Midbrain (tissue), 1 donor: ENCODE measurements at regions not wholly inside any gene's neighbourhood (a gene's known extent, or its start where the extent isn't known, plus 50 kb on each side); places are given as distances from the start of the nearest gene placed in this dataset.
"Not testable (repeated sequence)": the region's sequence is repeated elsewhere in the genome, so short reads cannot be mapped to it uniquely, and the experiment has no call there.

Experiments used
- DNase-seq: peaks from one replicate; lab custom pipeline; 2025; lab: John Stamatoyannopoulos, UW

DNA sequence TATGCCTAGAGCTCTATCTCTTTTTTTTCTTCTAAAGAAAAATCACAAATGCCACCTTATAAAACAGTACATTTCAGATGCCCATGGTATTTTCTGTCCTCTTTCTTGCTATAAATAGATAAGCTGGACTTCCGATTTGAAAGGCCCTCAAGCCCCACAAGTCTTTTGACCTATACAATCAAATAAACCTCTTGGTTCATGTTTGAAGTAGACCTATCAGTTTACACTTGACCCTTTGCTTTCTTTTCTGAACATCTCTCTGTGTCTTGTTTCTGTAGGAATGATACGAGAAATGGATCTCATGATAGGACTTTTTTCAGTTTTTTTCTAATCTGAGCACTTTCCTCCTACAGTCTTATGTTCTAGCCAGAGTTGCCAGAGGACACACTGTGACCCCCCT lies 327.2 kb downstream of the SOX9 start:
- no peak for DNase-seq

GRCh38 chr17:72452286-72453173 lies 331.7 kb downstream of the SOX9 start:
- no peak for DNase-seq

DNA sequence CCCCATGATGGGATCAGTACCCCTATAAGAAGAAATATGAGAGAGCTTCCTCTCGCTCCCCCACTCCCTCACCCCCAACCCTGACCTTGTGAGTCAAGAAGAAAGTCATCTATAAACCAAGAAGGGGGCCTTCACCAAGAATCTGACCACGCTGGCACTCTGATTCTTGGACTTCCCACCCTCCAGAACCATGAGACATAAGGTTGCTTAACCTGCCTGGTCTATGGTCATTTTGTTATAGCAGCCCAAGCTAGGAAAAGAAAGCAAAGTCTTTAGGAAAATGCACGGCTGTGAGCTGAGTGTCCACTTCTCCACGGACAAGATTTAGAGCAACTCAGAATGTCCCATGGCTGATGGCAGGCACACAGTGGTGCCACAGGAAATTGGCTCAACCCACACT lies 333.5 kb downstream of the SOX9 start:
- DNase-seq: no peak

GRCh38 chr17:72455562-72455961 lies 334.7 kb downstream of the SOX9 start:
- no peak for DNase-seq

DNA sequence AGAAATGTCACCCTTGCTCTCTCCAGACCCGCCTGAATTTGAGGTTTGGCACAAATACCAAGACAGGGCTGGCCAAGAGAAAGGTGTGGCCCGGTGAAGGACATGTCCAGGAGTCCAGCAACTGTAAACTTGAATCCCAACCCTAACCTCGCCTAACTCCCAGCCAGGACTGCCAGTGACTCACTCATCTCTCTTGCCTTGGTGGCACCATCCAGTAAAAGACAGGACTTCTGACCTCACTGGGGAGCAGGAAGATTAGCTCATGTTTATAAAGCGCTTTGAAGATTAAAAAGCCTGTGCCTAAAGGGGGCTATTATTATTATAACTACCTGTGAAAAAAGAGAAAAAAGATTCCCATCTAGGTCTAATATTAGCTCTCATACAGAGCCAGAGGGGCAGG lies 335.3 kb downstream of the SOX9 start:
- DNase-seq: no peak

GRCh38 chr17:72457712-72458111 lies 336.9 kb downstream of the SOX9 start:
- no peak for DNase-seq

GRCh38 chr17:72458301-72458700 lies 337.5 kb downstream of the SOX9 start:
- DNase-seq: no peak

GRCh38 chr17:72460711-72461110 lies 339.9 kb downstream of the SOX9 start:
- DNase-seq: no peak

DNA sequence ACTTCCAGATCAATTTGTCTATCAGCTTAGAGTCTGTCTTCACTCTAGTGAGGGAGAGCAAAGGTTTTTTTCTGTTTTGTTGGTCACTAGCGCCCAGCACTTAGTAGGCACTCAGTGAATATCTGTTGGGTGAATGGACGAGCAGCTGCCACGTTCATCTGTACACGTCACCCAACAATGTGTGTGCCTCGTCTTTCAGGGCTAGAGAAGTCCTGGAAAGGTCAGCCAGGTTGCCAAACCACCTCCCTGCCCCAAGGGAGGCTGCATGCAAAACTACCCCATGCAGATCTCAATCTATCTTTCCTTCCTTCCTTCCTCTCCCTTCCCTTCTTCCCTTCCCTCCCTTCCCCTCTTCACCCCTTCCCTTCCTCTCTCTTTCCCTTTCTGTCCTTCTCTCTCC lies 340.9 kb downstream of the SOX9 start:
- no peak for DNase-seq

- DNase-seq: no peak
Measured at GRCh38 chr17:72462407-72462806, 341.6 kb downstream of the SOX9 start.

DNA sequence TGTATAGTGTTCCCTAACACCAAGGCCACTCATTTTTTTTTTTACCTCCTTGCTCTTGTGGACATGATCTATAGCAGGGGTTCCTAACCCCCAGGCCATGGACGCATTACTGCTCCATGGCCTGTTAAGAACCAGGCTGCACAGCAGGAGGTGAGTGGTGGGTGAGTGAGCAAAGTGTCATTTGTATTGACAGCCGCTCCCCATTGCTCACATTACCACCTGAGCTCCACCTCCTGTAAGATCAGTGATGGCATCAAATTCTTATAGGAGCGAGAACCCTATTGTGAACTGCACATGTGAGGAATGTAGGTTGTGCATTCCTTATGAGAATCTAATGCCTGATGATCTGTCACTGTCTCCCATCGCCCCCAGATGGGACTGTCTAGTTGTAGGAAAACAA lies 342.0 kb downstream of the SOX9 start:
- DNase-seq: no peak

DNA sequence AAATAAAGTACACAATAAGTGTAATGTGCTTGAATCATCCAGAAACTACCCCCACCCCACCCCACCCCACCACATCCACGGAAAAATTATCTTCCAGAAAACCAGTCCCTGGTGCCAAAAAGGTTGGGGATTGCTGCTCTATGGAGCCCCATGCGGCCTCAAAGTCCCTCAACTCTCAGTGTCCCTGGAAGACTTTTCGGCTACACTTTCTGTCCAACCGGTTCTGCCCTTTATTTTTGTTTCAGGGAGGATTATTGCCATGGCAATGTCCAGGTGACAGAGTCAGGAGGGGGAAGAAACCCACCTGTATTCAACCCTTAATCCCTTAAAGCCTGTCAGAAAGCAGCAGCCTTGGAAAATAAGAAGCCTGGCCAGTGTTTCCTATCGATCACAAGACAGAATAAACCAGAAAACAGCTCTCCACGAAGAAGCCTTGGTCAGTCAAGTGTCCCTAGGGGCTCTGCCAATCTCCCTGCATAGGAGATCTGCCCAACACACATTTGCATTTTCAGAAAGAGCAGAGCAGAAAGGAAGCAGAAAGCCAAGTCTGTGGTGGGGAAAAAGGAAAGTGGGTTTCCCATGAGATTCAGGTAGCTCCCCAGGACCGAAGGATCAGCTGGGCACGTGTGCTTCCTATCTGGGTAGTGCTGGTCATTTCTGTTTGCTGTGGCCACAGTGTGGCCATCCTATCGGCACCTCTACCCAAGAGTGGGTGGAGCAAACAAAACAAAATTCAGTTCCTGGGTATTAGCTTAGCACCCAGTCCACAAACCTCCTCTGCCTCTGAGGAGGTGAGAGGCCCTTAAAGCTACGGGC lies 342.7 kb downstream of the SOX9 start:
- peak; percentile 24 for DNase-seq

DNA sequence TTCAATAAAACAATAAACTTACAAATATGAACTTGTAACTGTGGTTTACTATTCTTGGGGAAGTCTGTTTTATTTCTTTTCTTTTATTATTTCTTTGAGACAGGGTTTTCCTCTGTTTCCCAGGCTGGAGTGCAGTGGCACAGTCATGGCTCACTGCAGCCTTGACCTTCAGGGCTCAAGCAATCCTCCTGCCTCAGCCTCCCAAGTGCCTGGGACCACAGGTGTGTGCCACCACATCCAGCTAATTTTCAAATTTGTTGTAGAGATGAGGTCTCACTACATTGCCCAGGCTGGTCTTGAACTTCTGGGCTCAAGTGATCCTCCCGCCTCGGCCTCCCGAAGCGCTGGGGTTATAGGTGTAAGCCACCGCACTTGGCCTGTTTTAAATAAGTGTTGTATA lies 343.4 kb downstream of the SOX9 start:
- DNase-seq: not testable (repeated sequence)

- no peak for DNase-seq
Measured at GRCh38 chr17:72465191-72466024, 344.6 kb downstream of the SOX9 start.

GRCh38 chr17:72466199-72466598 lies 345.4 kb downstream of the SOX9 start:
- DNase-seq: no peak

DNA sequence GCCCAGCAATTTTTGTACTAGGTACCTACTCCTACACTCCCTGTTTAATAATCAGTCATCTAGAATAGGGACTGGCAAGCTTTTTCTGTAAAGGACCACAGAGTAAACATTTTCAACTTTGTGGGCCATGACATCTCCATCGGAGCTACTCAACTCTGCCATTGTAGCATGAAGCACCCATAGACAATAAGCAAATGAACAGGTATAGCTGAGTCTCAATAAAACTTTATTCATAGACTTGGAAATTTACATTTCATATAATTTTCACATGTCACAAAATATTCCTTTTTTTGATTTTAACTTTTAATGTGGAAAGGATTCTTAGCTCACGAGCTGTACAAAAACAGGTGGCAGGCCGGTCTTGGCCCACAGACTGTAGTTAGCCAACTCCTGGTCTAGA lies 345.8 kb downstream of the SOX9 start:
- no peak for DNase-seq

DNA sequence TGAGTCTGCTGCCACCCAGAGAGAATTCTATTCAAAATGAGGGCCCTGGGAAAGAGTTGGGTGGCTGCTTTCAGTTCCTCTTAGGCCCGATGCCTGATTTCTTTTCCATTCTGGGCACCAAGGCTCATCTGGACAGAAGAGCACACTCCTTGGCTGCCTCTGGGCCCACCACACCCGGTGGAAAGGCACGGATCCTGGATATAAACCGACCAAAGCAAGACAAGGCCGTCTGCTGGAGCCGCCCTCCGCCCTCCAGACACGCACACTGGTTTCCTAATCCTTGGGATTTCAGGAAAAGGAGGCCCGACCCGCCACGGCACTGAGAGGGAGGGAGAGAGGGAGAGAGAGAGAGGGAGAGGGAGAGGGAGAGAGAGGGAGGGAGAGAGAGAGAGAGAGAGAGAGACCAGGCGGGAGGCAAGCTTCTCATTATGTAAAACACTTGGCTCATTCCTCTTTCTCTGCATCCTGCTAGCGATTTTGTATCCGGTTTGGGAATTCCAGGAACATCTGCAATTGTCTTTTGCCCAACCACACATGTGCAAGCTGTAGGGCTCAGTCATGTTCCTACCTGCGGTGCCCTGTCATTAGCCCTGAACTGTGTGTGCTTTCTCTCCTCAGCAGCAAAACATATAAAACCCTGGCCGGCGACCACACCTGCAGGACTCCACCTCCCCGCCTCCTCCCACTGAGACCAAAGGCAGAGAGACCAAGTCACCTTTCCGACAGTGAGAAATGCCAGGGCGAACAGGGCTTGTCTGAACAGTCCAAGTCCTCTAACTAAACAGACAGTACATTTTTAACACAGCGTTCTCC lies 347.2 kb downstream of the SOX9 start:
- peak; percentile 16 for DNase-seq

- DNase-seq: no peak
Measured at GRCh38 chr17:72468841-72469240, 348.0 kb downstream of the SOX9 start.

GRCh38 chr17:72470121-72470705 lies 349.4 kb downstream of the SOX9 start:
- no peak for DNase-seq

DNA sequence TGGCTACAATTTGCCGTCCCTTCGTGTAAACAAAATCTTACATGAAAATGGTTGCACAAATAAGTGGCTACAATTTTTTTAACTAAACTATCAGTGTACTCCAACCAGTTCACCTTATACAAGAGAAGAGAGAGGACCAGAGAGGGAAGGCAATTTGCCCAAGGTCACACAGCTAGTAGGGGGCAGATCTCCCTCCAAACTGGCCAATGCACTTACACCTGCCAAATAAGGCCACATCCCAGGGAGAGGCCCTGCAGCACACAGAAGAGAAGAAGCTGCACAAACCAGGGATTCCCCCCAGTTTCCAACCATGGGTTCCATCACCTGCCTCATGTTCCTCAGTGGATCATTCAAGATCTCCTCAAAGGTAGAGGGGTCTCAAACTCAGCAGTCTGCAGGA lies 349.9 kb downstream of the SOX9 start:
- no peak for DNase-seq

- no peak for DNase-seq
Measured at GRCh38 chr17:72471296-72471695, 350.5 kb downstream of the SOX9 start.
